HG02852 (cell line): ENCODE measurements at regions not wholly inside any gene's neighbourhood (a gene's known extent, or its start where the extent isn't known, plus 50 kb on each side); places are given as distances from the start of the nearest gene placed in this dataset.
"Not testable (repeated sequence)": the region's sequence is repeated elsewhere in the genome, so short reads cannot be mapped to it uniquely, and the experiment has no call there.

Source experiments
- ATAC-seq: cut with Tn5 transposase; IDR thresholded peaks from one replicate; pipeline ENCODE4 v1.9.1; 2021; ENCODE audit warnings: mild to moderate bottlenecking, moderate library complexity; ENCODE audit not compliant: unreplicated experiment

GRCh38 chrX:30008031-30008430, 207.3 kb upstream of the MAGEB2 start:
- ATAC-seq, result no peak

GRCh38 chrX:30010471-30010870, 204.9 kb upstream of the MAGEB2 start:
- ATAC-seq, result no peak

- no peak for ATAC-seq
Measured at GRCh38 chrX:30015440-30015839, 199.9 kb upstream of the MAGEB2 start.

GRCh38 chrX:30027636-30028035, 187.7 kb upstream of the MAGEB2 start:
- ATAC-seq, result no peak

GRCh38 chrX:30036406-30036805, 179.0 kb upstream of the MAGEB2 start:
- not testable (repeated sequence) for ATAC-seq

- no peak for ATAC-seq
Measured at GRCh38 chrX:30039768-30040167, 175.6 kb upstream of the MAGEB2 start.

- ATAC-seq, result peak; percentile 54
Measured at GRCh38 chrX:30060718-30061117, 154.6 kb upstream of the MAGEB2 start.

GRCh38 chrX:30065226-30065625, 150.1 kb upstream of the MAGEB2 start:
- ATAC-seq, result no peak

GRCh38 chrX:30067677-30068076, 147.7 kb upstream of the MAGEB2 start:
- no peak for ATAC-seq

GRCh38 chrX:30085571-30085970, 129.8 kb upstream of the MAGEB2 start:
- ATAC-seq, result no peak

GRCh38 chrX:30111431-30111830, 103.9 kb upstream of the MAGEB2 start:
- no peak for ATAC-seq

GRCh38 chrX:30141966-30142365, 73.4 kb upstream of the MAGEB2 start:
- peak; percentile 90 for ATAC-seq

GRCh38 chrX:30144221-30144620, 71.1 kb upstream of the MAGEB2 start:
- ATAC-seq, result no peak

GRCh38 chrX:30144971-30145731, 70.2 kb upstream of the MAGEB2 start:
- no peak for ATAC-seq

GRCh38 chrX:30147996-30148643, 67.2 kb upstream of the MAGEB2 start:
- ATAC-seq, result no peak

- ATAC-seq, result not testable (repeated sequence)
Measured at GRCh38 chrX:30149206-30149605, 66.2 kb upstream of the MAGEB2 start.

- ATAC-seq, result no peak
Measured at GRCh38 chrX:30150196-30150895, 65.0 kb upstream of the MAGEB2 start.

- ATAC-seq, result no peak
Measured at GRCh38 chrX:30151964-30152363, 63.4 kb upstream of the MAGEB2 start.

GRCh38 chrX:30153175-30153880, 62.0 kb upstream of the MAGEB2 start:
- no peak for ATAC-seq

- ATAC-seq, result no peak
Measured at GRCh38 chrX:30153881-30154260, 61.5 kb upstream of the MAGEB2 start.

- no peak for ATAC-seq
Measured at GRCh38 chrX:30156009-30156408, 59.4 kb upstream of the MAGEB2 start.
